Right lobe of liver (tissue), 6 donors: ENCODE measurements at regions not wholly inside any gene's neighbourhood (a gene's known extent, or its start where the extent isn't known, plus 50 kb on each side); places are given as distances from the start of the nearest gene placed in this dataset.
"Not testable (repeated sequence)": the region's sequence is repeated elsewhere in the genome, so short reads cannot be mapped to it uniquely, and the experiment has no call there.

Source experiments
- ATAC-seq, 4 donors: fragments of 200-7000 bp; cut with Tn5 transposase; one replicate each; pipeline ENCODE4 v1.9.1; 2020; ENCODE audit warnings: mild to moderate bottlenecking in 4 of 4, moderate library complexity in 4 of 4
- DNase-seq, 3 donors: peaks; one replicate each; pipeline ENCODE4 v3.0.0-alpha.2; 2020
- H3K27ac ChIP-seq, 3 donors: fragments of 200-600 bp; one replicate each; pipeline ENCODE4 v1.8.0; 2022
- H3K27me3 ChIP-seq, 2 donors: fragments of 200-600 bp; one replicate each; pipeline ENCODE4 v1.8.0; 2022
- H3K36me3 ChIP-seq, 4 donors: fragments of 200-600 bp; sonication (generic) in 1 of 4; one replicate each; pipeline versions ENCODE4 v1.5.1 to v1.8.0; 2017 to 2022; ENCODE audit warnings: control low read depth in 1 of 4
- H3K4me1 ChIP-seq, 4 donors: fragments of 200-600 bp; sonication (generic) in 1 of 4; one replicate each; pipeline versions ENCODE4 v1.5.1 to v1.8.0; 2017 to 2022; ENCODE audit warnings: control low read depth in 1 of 4
- H3K4me3 ChIP-seq, 3 donors: fragments of 200-600 bp; one replicate each; pipeline ENCODE4 v1.8.0; 2022
- H3K9me3 ChIP-seq, 4 donors: fragments of 200-600 bp; sonication (generic) in 1 of 4; one replicate each; pipeline versions ENCODE4 v1.5.1 to v1.8.0; 2017 to 2022; ENCODE audit warnings: control low read depth in 1 of 4
- CTCF ChIP-seq, 4 donors: fragments of 200-600 bp in 3 of 4; fragments of 450-650 bp in 1 of 4; IDR thresholded peaks; one replicate each; pipeline versions ENCODE4 v1.5.1 to v1.8.0; 2016 to 2022; ENCODE audit warnings: antibody characterized with exemption in 4 of 4, mild to moderate bottlenecking in 2 of 4
- POLR2A ChIP-seq: fragments of 450-650 bp; IDR thresholded peaks from one replicate; pipeline ENCODE4 v1.6.1; 2017; ENCODE audit warnings: antibody characterized with exemption, mild to moderate bottlenecking
- WGBS: methylation state at CpG from one replicate; pipeline ENCODE4 v1.1.6; 2018; ENCODE audit warnings: low coverage, low lambda C conversion rate; ENCODE audit not compliant: insufficient coverage; ENCODE audit errors: missing lambda C conversion rate; 5-methylcytosine and 5-hydroxymethylcytosine counted together
- intact Hi-C, 2 donors: fragments of 100-400 bp; cut with DNase I; formaldehyde crosslinking; loops; one replicate each; pipeline versions ENCODE4 v1.11.2 to v1.14.1; 2022
- donor health status: DM: no; HTN: yes; CAD: no.
- donor health status: DM: no; HTN: no; CAD: no.
- donor health status: DM: no; HTN: no; CAD: no.
- donor health status: DM: no; HTN: yes; CAD: no.
- donor health status: DM: no; HTN: yes; CAD: no.

- H3K9me3 ChIP-seq, result no peaks in the 10 kb centered on the region
- 47% methylated on average over 1 of the region's 1 CpG for WGBS
- no peak overlapping the region for H3K4me3 ChIP-seq
- TF ChIP-seq POLR2A, result no peak
- TF ChIP-seq CTCF (IDR thresholded peaks at IDR 0.05), result no peak
- H3K4me1 ChIP-seq, result no peaks in the 10 kb centered on the region
- H3K27me3 ChIP-seq, result no peaks in the 10 kb centered on the region
- ATAC-seq, result no peak
- H3K27ac ChIP-seq, result no peak overlapping the region
- intact Hi-C loops, result no loop called here
- no peaks in the 10 kb centered on the region for H3K36me3 ChIP-seq
- DNase-seq, result no peak
These were observed 1295.8 kb upstream of the ALCAM start for GRCh38 chr3:104070906-104071305.

- intact Hi-C loops, result no loop called here
- no peak for ATAC-seq
- TF ChIP-seq CTCF (IDR thresholded peaks at IDR 0.05) (no peak), POLR2A (no peak)
- DNase-seq, result no peak
- Histone ChIP-seq H3K4me3 (no peak overlapping the region), H3K27me3 (no peaks in the 10 kb centered on the region), H3K9me3 (no peaks in the 10 kb centered on the region), H3K27ac (no peak overlapping the region), H3K36me3 (no peaks in the 10 kb centered on the region), H3K4me1 (no peaks in the 10 kb centered on the region)
- WGBS, result 25% methylated on average over 1 of the region's 1 CpG
These were observed 1286.6 kb upstream of the ALCAM start for GRCh38 chr3:104080088-104080626.

- no peaks in the 10 kb centered on the region for H3K27me3 ChIP-seq
- no peaks in the 10 kb centered on the region for H3K9me3 ChIP-seq
- no peak for TF ChIP-seq CTCF (IDR thresholded peaks at IDR 0.05)
- no peak for TF ChIP-seq POLR2A
- intact Hi-C loops, result no loop called here
- H3K4me3 ChIP-seq, result no peak overlapping the region
- H3K4me1 ChIP-seq, result no peaks in the 10 kb centered on the region
- H3K36me3 ChIP-seq, result no peaks in the 10 kb centered on the region
- ATAC-seq (no peak), DNase-seq (no peak)
- no peak overlapping the region for H3K27ac ChIP-seq
These were observed 1278.0 kb upstream of the ALCAM start for GRCh38 chr3:104088738-104089137.

GRCh38 chr3:104089987-104090386 is 1276.7 kb upstream of the ALCAM start:
- H3K27ac ChIP-seq, H3K36me3 ChIP-seq, ATAC-seq, H3K4me1 ChIP-seq, DNase-seq, H3K9me3 ChIP-seq, intact Hi-C loops, H3K27me3 ChIP-seq, H3K4me3 ChIP-seq: not testable (repeated sequence)
- 40% methylated on average over 3 of the region's 3 CpGs for WGBS

- 71% methylated on average over 1 of the region's 1 CpG for WGBS
These were observed 1265.0 kb upstream of the ALCAM start for GRCh38 chr3:104101736-104102135.

More at GRCh38 chr3:104101736-104102135, 1265.0 kb upstream of the ALCAM start:
- ATAC-seq (no peak), DNase-seq (no peak)
- Histone ChIP-seq H3K27ac (no peak overlapping the region), H3K36me3 (no peaks in the 10 kb centered on the region), H3K4me3 (no peak overlapping the region), H3K27me3 (no peaks in the 10 kb centered on the region), H3K4me1 (no peaks in the 10 kb centered on the region), H3K9me3 (no peaks in the 10 kb centered on the region)
- intact Hi-C loops, result no loop called here
- TF ChIP-seq POLR2A (no peak), CTCF (IDR thresholded peaks at IDR 0.05) (no peak)
